Adrenal gland (tissue), 9 donors: ENCODE measurements at regions not wholly inside any gene's neighbourhood (a gene's known extent, or its start where the extent isn't known, plus 50 kb on each side); places are given as distances from the start of the nearest gene placed in this dataset.

Source experiments
- DNase-seq, 7 donors: peaks; one replicate each; pipeline ENCODE4 v3.0.0-alpha.2; 2019 to 2020
- H3K27ac ChIP-seq, 5 donors: fragments of 200-600 bp; sonication (generic) in 4 of 5; 1 replicate in 3 of 5; 2 replicates in 2 of 5; pipeline versions ENCODE4 v1.5.1 to v1.8.0; 2016 to 2020; ENCODE audit warnings: mild to moderate bottlenecking in 1 of 5
- H3K27me3 ChIP-seq: fragments of 200-600 bp; 2 replicates; pipeline ENCODE4 v1.8.0; 2021
- H3K36me3 ChIP-seq, 2 donors: fragments of 200-600 bp; replicated peaks in 1 of 2; 1 replicate in 1 of 2; 2 replicates in 1 of 2; pipeline versions ENCODE4 v1.5.1 to v1.8.0; 2018 to 2022
- H3K4me1 ChIP-seq, 2 donors: fragments of 200-600 bp; replicated peaks in 1 of 2; 1 replicate in 1 of 2; 2 replicates in 1 of 2; pipeline versions ENCODE4 v1.5.1 to v1.8.0; 2018 to 2021
- H3K4me3 ChIP-seq, 4 donors: fragments of 200-600 bp; sonication (generic) in 3 of 4; one replicate each; pipeline ENCODE4 v1.5.1; 2016 to 2018
- H3K9me3 ChIP-seq, 3 donors: fragments of 200-600 bp; sonication (generic) in 1 of 3; replicated peaks in 1 of 3; 1 replicate in 2 of 3; 2 replicates in 1 of 3; pipeline versions ENCODE4 v1.5.1 to v1.8.0; 2016 to 2021
- POLR2A ChIP-seq, 2 donors: fragments of 450-650 bp; IDR thresholded peaks; one replicate each; pipeline ENCODE4 v1.6.1; 2017; ENCODE audit warnings: antibody characterized with exemption in 2 of 2, mild to moderate bottlenecking in 2 of 2, moderate library complexity in 1 of 2
- WGBS, 4 donors: extraction: QIAGEN DNeasy Blood & Tissue Kit in 2 of 4; methylation state at CpG; one replicate each; pipeline versions ENCODE4 v1.1.5 to v1.1.7; 2013 to 2017; 5-methylcytosine and 5-hydroxymethylcytosine counted together
- intact Hi-C, 2 donors: fragments of 100-400 bp; cut with DNase I; formaldehyde crosslinking; loops; one replicate each; pipeline versions ENCODE4 v1.14.1 to v1.15.0; 2022 to 2023
- TF ChIP-seq, protein P1 (sequence below), 6 experiments: fragments of 450-650 bp in 4 of 6; fragments of 200-600 bp in 2 of 6; sonication (generic) in 1 of 6; IDR thresholded peaks; 1 replicate in 5 of 6; 2 replicates in 1 of 6; pipeline versions ENCODE4 v1.5.1 to v1.8.0; 2016 to 2021; ENCODE audit warnings: antibody characterized with exemption in 6 of 6, mild to moderate bottlenecking in 2 of 6, moderate library complexity in 1 of 6
- donor health status: healthy with polysubstance abuse.
- donor health status: Bipolar disorder and iron deficiency.
- donor health status: DM: yes; HTN: yes; CAD: no.
- donor health status: DM: no; HTN: no; CAD: no.
- donor health status: DM: no; HTN: no; CAD: no.

DNA sequence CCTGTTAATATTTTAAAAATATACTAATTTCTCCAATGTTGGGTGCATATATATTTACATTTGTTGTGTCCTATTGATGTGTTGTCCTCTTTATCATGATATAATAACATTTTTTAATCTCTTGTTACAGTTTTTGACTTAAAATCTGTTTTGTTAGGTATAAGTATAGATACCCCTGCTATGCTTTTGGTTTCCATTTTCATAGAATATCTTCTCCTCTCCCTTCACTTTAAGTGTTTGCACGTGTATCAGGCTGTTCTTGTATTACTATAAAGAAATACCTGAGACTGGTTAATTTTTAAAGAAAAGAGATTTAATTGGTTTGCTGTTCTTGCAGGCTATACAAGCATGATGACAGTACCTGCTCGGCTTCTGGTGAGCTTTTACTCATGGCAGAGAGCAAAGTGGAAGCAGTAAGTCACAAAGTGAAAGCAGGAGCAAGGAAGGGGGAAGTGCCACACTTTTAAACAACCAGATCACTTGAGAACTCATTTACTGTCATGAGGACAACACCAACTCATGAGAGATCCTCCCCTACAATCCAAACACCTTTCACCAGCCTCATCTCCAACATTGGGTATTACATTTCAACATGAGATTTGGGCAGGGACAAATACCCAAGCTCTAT is 340.5 kb upstream of the SYNCRIP start:
- DNase-seq = no peak
- Histone ChIP-seq H3K36me3 (no peaks in the 10 kb centered on the region), H3K27ac (no peak overlapping the region), H3K9me3 (peaks cover 0 to 3% (median 0%) of the 10 kb centered on the region in 3 donors), H3K4me1 (no peaks in the 10 kb centered on the region), H3K27me3 (no peaks in the 10 kb centered on the region), H3K4me3 (no peak overlapping the region)
- WGBS, 4 donors = 76 to 82% (median 78%) methylated on average over 2 of the region's 2 CpGs
- intact Hi-C loops = no loop called here
- TF ChIP-seq, protein P1, sequence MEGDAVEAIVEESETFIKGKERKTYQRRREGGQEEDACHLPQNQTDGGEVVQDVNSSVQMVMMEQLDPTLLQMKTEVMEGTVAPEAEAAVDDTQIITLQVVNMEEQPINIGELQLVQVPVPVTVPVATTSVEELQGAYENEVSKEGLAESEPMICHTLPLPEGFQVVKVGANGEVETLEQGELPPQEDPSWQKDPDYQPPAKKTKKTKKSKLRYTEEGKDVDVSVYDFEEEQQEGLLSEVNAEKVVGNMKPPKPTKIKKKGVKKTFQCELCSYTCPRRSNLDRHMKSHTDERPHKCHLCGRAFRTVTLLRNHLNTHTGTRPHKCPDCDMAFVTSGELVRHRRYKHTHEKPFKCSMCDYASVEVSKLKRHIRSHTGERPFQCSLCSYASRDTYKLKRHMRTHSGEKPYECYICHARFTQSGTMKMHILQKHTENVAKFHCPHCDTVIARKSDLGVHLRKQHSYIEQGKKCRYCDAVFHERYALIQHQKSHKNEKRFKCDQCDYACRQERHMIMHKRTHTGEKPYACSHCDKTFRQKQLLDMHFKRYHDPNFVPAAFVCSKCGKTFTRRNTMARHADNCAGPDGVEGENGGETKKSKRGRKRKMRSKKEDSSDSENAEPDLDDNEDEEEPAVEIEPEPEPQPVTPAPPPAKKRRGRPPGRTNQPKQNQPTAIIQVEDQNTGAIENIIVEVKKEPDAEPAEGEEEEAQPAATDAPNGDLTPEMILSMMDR (IDR thresholded peaks at IDR 0.05) = no peak
- no peak for TF ChIP-seq POLR2A (IDR thresholded peaks at IDR 0.05)

DNA sequence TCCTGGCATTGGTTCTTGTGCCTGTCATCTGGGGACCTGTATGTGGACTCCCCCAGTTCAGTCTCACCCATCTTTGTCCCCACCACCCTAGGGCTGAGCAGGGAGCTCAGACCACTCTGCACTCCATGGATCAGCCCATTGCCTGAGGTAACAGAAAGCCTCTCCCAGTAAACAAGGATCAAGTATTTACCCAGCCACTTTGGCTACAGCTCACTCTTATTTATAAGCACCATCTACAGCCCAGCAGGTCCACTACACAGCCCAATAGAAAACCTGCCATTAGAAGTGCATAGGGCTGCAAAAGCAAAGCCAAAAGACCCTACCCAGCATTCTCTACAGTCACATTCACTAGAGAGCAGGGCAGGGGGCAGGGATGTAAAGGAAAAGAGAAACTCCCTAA is 335.0 kb upstream of the SYNCRIP start:
- TF ChIP-seq, protein P1 (IDR thresholded peaks at IDR 0.05) = no peak
- no peak for TF ChIP-seq POLR2A (IDR thresholded peaks at IDR 0.05)
- DNase-seq = no peak

DNA sequence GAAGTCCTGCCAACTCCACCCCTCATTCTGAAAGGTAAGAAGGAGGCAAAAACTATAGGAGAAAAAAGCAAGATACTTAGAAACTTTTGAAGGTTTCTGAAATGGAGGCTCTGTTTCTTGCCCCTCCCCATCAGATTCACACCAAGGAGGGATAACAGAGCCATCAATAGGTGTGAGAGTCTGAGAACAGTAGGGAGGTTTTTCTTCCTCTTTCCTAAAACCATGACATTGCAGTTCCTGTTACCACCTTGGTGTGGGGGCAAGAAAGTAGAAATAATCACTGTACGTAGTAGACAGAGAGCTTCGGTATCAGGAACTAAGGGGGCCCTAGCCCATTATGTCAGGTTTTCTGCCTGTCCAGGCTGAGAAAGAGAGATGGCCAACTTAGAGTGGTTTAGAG is 333.3 kb upstream of the SYNCRIP start:
- H3K27me3 ChIP-seq = no peaks in the 10 kb centered on the region
- 82 to 93% (median 89%) methylated on average over 2 of the region's 2 CpGs for WGBS, 4 donors
- H3K4me3 ChIP-seq = no peak overlapping the region
- DNase-seq = no peak
- H3K27ac ChIP-seq = no peak overlapping the region
- no peaks in the 10 kb centered on the region for H3K4me1 ChIP-seq
- intact Hi-C loops = no loop called here
- no peaks in the 10 kb centered on the region for H3K36me3 ChIP-seq
- no peaks in the 10 kb centered on the region for H3K9me3 ChIP-seq
- TF ChIP-seq, protein P1 (IDR thresholded peaks at IDR 0.05) = no peak
- TF ChIP-seq POLR2A (IDR thresholded peaks at IDR 0.05) = no peak

More for the DNA sequence above, 335.0 kb upstream of the SYNCRIP start:
- Histone ChIP-seq H3K4me3 (no peak overlapping the region), H3K27ac (no peak overlapping the region), H3K36me3 (no peaks in the 10 kb centered on the region), H3K9me3 (no peaks in the 10 kb centered on the region), H3K27me3 (no peaks in the 10 kb centered on the region), H3K4me1 (no peaks in the 10 kb centered on the region)
- intact Hi-C loops = no loop called here

DNA sequence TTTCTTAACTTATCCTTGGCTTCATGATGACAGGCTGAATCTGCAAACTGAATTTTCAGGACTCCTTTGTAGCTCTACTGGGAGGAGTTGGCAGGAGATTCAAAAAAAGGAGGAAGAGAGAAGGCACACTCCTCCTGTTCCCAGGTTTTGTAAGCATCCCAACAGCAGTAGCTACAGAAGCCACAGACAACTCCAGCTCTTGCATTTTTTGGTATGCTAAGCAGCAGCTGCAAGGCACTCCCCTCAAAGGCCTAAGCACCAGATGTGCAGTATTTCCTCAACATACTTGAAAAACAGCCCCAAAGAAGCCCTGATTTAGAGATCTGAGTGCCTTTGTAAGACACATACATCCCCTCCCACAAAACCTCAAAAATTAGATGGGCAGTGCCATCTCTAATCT is 328.6 kb upstream of the SYNCRIP start:
- no peaks in the 10 kb centered on the region for H3K27me3 ChIP-seq
- no peak overlapping the region for H3K27ac ChIP-seq
- H3K36me3 ChIP-seq = no peaks in the 10 kb centered on the region
- no peak for TF ChIP-seq POLR2A (IDR thresholded peaks at IDR 0.05)
- TF ChIP-seq, protein P1 (IDR thresholded peaks at IDR 0.05) = no peak
- H3K4me3 ChIP-seq = no peak overlapping the region
- DNase-seq = no peak
- intact Hi-C loops = no loop called here
- no peaks in the 10 kb centered on the region for H3K9me3 ChIP-seq
- peaks cover 3 to 5% of the 10 kb centered on the region in 2 donors for H3K4me1 ChIP-seq
